Cardiac fibroblast (primary cell): ENCODE measurements at regions not wholly inside any gene's neighbourhood (a gene's known extent, or its start where the extent isn't known, plus 50 kb on each side); places are given as distances from the start of the nearest gene placed in this dataset.
A peak's percentile ranks its signal among the peaks of the same experiment; 100 is the strongest.

Experiments used
- DNase-seq, 2 donors: peaks; one replicate each; pipeline versions ENCODE4 v3.0.0 to v3.0.0-alpha.2; 2010; ENCODE audit warnings: low read depth in 2 of 2
- H3K4me3 ChIP-seq, 2 donors: replicated peaks in 1 of 2; 1 replicate in 1 of 2; 2 replicates in 1 of 2; pipeline ENCODE4 v1.5.1; 2011; ENCODE audit warnings: low read depth in 2 of 2, low read length in 2 of 2, mild to moderate bottlenecking in 2 of 2, moderate library complexity in 1 of 2
- CTCF ChIP-seq: IDR thresholded peaks from one replicate; pipeline ENCODE4 v1.5.1; 2011; ENCODE audit warnings: low read depth, mild to moderate bottlenecking, low read length, inconsistent platforms

- TF ChIP-seq CTCF = no peak
- no peak for DNase-seq
- no peak overlapping the region for H3K4me3 ChIP-seq
Measured at GRCh38 chr3:159846255-159846654, 142.4 kb upstream of the IL12A start.

GRCh38 chr3:159848348-159849118 lies 140.1 kb upstream of the IL12A start:
- DNase-seq = no peak
- H3K4me3 ChIP-seq = no peak overlapping the region
- TF ChIP-seq CTCF = no peak

GRCh38 chr3:159850481-159850880 lies 138.2 kb upstream of the IL12A start:
- H3K4me3 ChIP-seq = no peak overlapping the region
- TF ChIP-seq CTCF = no peak
- no peak for DNase-seq

- TF ChIP-seq CTCF = no peak
- no peak overlapping the region for H3K4me3 ChIP-seq
- DNase-seq = no peak
Measured at GRCh38 chr3:159852266-159852665, 136.4 kb upstream of the IL12A start.

GRCh38 chr3:159852821-159853505 lies 135.7 kb upstream of the IL12A start:
- no peak for TF ChIP-seq CTCF
- peak; percentile 58 to 80 for DNase-seq
- peak overlapping the region; percentile 17 to 38 for H3K4me3 ChIP-seq

GRCh38 chr3:159853506-159853864 lies 135.2 kb upstream of the IL12A start:
- no peak for TF ChIP-seq CTCF
- peak overlapping the region in 1 of 2 donors; percentile 9 for H3K4me3 ChIP-seq
- no peak for DNase-seq
